GM23248 (cell line): ENCODE measurements at regions not wholly inside any gene's neighbourhood (a gene's known extent, or its start where the extent isn't known, plus 50 kb on each side); places are given as distances from the start of the nearest gene placed in this dataset.

Experiments used
- EZH2 ChIP-seq: fragments of 200-600 bp; sonication (generic); IDR thresholded peaks from 2 replicates; pipeline ENCODE4 v1.6.1; 2018; ENCODE audit warnings: antibody characterized with exemption, mild to moderate bottlenecking; ENCODE audit not compliant: insufficient read depth, poor library complexity, severe bottlenecking
- EZH2phosphoT487 ChIP-seq: fragments of 200-600 bp; sonication (generic); IDR thresholded peaks from 2 replicates; pipeline ENCODE4 v1.6.1; 2018; ENCODE audit warnings: antibody characterized with exemption, moderate library complexity, mild to moderate bottlenecking, low read depth; ENCODE audit not compliant: insufficient read depth

DNA sequence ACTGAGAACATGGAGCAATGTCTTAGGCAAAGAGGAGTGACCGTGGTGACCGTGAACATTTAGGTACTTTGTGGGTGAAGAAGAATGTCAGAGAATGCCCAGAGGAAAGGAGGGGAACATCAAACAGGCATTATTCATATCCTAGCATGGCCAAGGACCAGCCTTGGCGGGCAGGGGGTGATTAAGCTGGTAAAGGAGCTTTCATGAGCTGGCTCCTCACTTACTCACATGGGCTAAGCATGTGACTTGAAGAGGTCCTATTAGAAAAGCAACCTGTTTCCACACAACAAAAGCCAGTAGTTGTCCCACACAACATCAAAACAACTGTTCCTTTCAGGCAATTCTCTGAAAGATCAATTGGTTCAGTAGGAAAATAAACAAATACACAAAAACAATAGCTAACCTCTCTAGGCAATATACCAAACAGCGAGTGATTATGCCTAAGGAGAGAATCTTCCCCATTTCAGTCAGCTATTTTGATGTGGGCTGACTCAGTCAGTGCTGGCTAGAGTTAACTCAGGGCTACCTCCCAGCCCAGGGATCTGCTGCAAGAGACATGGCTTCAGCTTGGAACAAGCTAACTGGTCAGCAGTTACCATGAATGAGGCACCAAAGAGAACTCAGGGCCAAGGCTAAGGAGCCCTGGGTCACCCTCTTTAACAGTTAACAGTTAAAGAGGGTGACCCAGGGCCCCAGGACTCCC, 283.5 kb downstream of the ARHGAP12 start:
- TF ChIP-seq EZH2 (no peak), EZH2phosphoT487 (no peak)
